ENCODE measurements at regions not wholly inside any gene's neighbourhood (a gene's known extent, or its start where the extent isn't known, plus 50 kb on each side); places are given as distances from the start of the nearest gene placed in this dataset.

DNA sequence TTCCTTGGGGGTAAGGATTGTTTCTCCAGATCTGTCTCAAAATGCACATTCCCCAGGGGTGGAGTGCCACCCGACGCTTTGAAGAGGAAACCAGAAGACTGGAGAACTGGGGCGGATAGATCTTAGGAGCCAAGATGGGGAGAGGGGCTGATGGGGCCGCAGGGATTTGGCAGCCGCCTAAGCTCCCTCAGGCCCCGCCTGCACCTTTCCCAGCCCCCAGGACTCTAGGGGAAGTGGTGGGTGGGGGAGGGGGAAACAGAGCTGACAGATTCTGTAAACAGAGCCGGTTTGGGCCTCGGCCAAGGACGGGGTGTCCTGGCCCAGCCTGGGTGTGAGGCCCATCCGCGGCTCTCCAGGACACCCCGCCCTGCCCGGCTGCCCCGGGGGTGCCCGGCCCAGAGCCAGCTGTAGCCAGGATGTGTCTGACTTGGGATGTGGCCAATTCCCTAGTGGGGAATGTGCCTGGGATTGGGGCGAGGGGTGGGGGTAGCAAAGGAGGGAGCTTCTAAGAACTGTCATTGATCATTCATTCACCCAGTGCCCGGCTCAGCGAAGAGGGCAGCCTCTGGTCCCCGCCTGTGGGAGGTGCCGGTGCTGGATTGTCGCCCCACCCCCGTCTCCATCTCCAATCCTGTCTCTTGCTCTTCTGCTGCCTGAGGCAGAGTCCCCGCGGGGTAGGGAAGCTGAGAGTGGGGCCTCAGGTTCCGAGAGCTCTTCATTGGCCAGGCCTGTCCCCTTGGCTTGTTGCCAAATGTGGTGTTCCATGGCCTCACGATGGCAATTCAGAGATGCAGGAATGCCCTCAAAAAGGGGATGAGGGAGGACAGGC is 54.8 kb upstream of the CDKN2AIPNL start (continued):
- TF ChIP-seq MYBL2 (IDR thresholded peaks at IDR 0.05; ENCODE audit: low read depth) = no peak
- TF ChIP-seq MYBL2 (CRISPR knock-in tag; IDR thresholded peaks at IDR 0.05; ENCODE audit: borderline replicate concordance) = no peak
- TF ChIP-seq GATAD2B (IDR thresholded peaks at IDR 0.05; ENCODE audit: borderline replicate concordance) = no peak; the same call in 1 of the 2 replicates
- no peak for TF ChIP-seq FUS (optimal IDR thresholded peaks at IDR 0.05; ENCODE audit: low read depth, low read length)
- TF ChIP-seq PHTF2 (CRISPR knock-in tag; IDR thresholded peaks at IDR 0.05) = no peak
- TF ChIP-seq, protein P1, sequence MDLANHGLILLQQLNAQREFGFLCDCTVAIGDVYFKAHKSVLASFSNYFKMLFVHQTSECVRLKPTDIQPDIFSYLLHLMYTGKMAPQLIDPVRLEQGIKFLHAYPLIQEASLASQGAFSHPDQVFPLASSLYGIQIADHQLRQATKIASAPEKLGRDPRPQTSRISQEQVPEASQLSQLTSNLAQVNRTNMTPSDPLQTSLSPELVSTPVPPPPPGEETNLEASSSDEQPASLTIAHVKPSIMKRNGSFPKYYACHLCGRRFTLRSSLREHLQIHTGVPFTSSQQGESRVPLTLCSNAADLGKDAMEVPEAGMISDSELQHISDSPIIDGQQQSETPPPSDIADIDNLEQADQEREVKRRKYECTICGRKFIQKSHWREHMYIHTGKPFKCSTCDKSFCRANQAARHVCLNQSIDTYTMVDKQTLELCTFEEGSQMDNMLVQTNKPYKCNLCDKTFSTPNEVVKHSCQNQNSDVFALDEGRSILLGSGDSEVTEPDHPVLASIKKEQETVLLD (IDR thresholded peaks at IDR 0.05) = no peak
- peak; percentile 44; the same call in 1 of the 2 replicates for TF ChIP-seq SUPT5H (IDR thresholded peaks at IDR 0.05)
- 0 out of 2 replicates have a peak, but pooled peaks have one; percentile 2 for TF ChIP-seq E2F3 (CRISPR knock-in tag; IDR thresholded peaks at IDR 0.05)
- TF ChIP-seq TEAD2 (tag; IDR thresholded peaks at IDR 0.05) = no peak
- TF ChIP-seq RB1 (IDR thresholded peaks at IDR 0.05; ENCODE audit: low read depth) = no peak
- 0 out of 2 replicates have a peak, but pooled peaks have one; percentile 8 for TF ChIP-seq GABPB1 (CRISPR knock-in tag; IDR thresholded peaks at IDR 0.05)
- TF ChIP-seq, protein P2, sequence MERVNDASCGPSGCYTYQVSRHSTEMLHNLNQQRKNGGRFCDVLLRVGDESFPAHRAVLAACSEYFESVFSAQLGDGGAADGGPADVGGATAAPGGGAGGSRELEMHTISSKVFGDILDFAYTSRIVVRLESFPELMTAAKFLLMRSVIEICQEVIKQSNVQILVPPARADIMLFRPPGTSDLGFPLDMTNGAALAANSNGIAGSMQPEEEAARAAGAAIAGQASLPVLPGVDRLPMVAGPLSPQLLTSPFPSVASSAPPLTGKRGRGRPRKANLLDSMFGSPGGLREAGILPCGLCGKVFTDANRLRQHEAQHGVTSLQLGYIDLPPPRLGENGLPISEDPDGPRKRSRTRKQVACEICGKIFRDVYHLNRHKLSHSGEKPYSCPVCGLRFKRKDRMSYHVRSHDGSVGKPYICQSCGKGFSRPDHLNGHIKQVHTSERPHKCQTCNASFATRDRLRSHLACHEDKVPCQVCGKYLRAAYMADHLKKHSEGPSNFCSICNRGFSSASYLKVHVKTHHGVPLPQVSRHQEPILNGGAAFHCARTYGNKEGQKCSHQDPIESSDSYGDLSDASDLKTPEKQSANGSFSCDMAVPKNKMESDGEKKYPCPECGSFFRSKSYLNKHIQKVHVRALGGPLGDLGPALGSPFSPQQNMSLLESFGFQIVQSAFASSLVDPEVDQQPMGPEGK (CRISPR knock-in tag; IDR thresholded peaks at IDR 0.05; ENCODE audit: borderline replicate concordance) = no peak
- TF ChIP-seq KHSRP (IDR thresholded peaks at IDR 0.05) = no peak
- TF ChIP-seq, protein P3, sequence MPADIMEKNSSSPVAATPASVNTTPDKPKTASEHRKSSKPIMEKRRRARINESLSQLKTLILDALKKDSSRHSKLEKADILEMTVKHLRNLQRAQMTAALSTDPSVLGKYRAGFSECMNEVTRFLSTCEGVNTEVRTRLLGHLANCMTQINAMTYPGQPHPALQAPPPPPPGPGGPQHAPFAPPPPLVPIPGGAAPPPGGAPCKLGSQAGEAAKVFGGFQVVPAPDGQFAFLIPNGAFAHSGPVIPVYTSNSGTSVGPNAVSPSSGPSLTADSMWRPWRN (IDR thresholded peaks at IDR 0.05; ENCODE audit: low read depth) = peak; percentile 6; the same call in 1 of the 2 replicates
- TF ChIP-seq, protein P4, sequence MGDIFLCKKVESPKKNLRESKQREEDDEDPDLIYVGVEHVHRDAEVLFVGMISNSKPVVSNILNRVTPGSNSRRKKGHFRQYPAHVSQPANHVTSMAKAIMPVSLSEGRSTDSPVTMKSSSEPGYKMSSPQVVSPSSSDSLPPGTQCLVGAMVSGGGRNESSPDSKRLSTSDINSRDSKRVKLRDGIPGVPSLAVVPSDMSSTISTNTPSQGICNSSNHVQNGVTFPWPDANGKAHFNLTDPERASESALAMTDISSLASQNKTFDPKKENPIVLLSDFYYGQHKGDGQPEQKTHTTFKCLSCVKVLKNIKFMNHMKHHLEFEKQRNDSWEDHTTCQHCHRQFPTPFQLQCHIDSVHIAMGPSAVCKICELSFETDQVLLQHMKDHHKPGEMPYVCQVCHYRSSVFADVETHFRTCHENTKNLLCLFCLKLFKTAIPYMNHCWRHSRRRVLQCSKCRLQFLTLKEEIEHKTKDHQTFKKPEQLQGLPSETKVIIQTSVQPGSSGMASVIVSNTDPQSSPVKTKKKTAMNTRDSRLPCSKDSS (IDR thresholded peaks at IDR 0.05; ENCODE audit: low read depth, partially characterized antibody) = no peak
- TF ChIP-seq TCF7L2 (IDR thresholded peaks at IDR 0.05; ENCODE audit: low read depth, low read length) = no peak
- TF ChIP-seq ZFP36 (IDR thresholded peaks at IDR 0.05; ENCODE audit: low read depth, low read length, partially characterized antibody) = no peak
- TF ChIP-seq PYGO2 (tag; IDR thresholded peaks at IDR 0.05) = no peak
- TF ChIP-seq ETS1 (conservative IDR thresholded peaks at IDR 0.05; ENCODE audit: control insufficient read depth, low read depth, low read length) = no peak; the same call in 1 of the 2 replicates
- no peak for TF ChIP-seq HDAC2 (IDR thresholded peaks at IDR 0.05)
- no peak for TF ChIP-seq MEF2A (IDR thresholded peaks at IDR 0.05; ENCODE audit: control insufficient read depth, low read depth, low read length)
- TF ChIP-seq ZNF444 (CRISPR knock-in tag; IDR thresholded peaks at IDR 0.05) = no peak

All from K562 (cell line).